K562 (cell line): ENCODE measurements at regions not wholly inside any gene's neighbourhood (a gene's known extent, or its start where the extent isn't known, plus 50 kb on each side); places are given as distances from the start of the nearest gene placed in this dataset.
A peak's percentile ranks its signal among the peaks of the same experiment; 100 is the strongest.

Experiments
- BHLHE40 ChIP-seq: IDR thresholded peaks from 2 replicates; pipeline ENCODE4 v1.6.1; 2011; ENCODE audit warnings: low read length, improper control_type of control experiment
- CSDE1 ChIP-seq, 2 experiments: fragments of 450-650 bp; IDR thresholded peaks; 2 replicates each; pipeline ENCODE4 v1.6.1; 2016; ENCODE audit warnings: mild to moderate bottlenecking in 1 of 2
- EGR1 ChIP-seq: fragments of 450-650 bp; conservative IDR thresholded peaks from 2 replicates; pipeline ENCODE4 v1.6.1; 2017; ENCODE audit warnings: mild to moderate bottlenecking
- FOSL1 ChIP-seq: fragments of 200-800 bp; sonication (Bioruptor generic); conservative IDR thresholded peaks from 2 replicates; pipeline ENCODE4 v1.6.1; 2016; ENCODE audit warnings: missing genetic modification characterization, missing compliant biosample characterization
- GATAD2A ChIP-seq: fragments of 450-650 bp; IDR thresholded peaks from 2 replicates; pipeline ENCODE4 v1.6.1; 2017
- NR2C2 ChIP-seq, 2 experiments: fragments of 200-800 bp in 1 of 2; sonication (Bioruptor generic) in 1 of 2; sonication (generic) in 1 of 2; formaldehyde crosslinking in 1 of 2; IDR thresholded peaks; 2 replicates each; pipeline versions ENCODE4 v1.6.1 to v1.8.0; 2016 to 2022; ENCODE audit warnings: mild to moderate bottlenecking in 1 of 2, missing compliant biosample characterization in 1 of 2, missing genetic modification characterization in 1 of 2, missing genetic modification reagents in 1 of 2
- PHB ChIP-seq: fragments of 250-450 bp; sonication (Bioruptor Pico); IDR thresholded peaks from 2 replicates; pipeline ENCODE4 v1.5.0; 2021
- POLR2AphosphoS2 ChIP-seq: IDR thresholded peaks from 2 replicates; pipeline ENCODE4 v1.6.1; 2012; ENCODE audit warnings: low read length, improper control_type of control experiment
- PRMT5 ChIP-seq: sonication (generic); formaldehyde crosslinking; IDR thresholded peaks from 2 replicates; pipeline ENCODE4 v1.5.0; 2020; ENCODE audit warnings: missing genetic modification reagents
- SMAD2 ChIP-seq: fragments of 150-350 bp; IDR thresholded peaks from 2 replicates; pipeline ENCODE4 v1.6.1; 2014; ENCODE audit warnings: low read depth, mild to moderate bottlenecking, low read length
- SMARCE1 ChIP-seq: fragments of 450-650 bp; IDR thresholded peaks from 2 replicates; pipeline ENCODE4 v1.7.1; 2016; ENCODE audit warnings: mild to moderate bottlenecking
- SPI1 ChIP-seq: IDR thresholded peaks from 2 replicates; pipeline ENCODE4 v1.6.1; 2011; ENCODE audit warnings: low read depth, low read length, control low read depth, borderline replicate concordance
- ZFPM2 ChIP-seq: fragments of 250-450 bp; sonication (Bioruptor Pico); IDR thresholded peaks from 2 replicates; pipeline ENCODE4 v1.5.1; 2022; ENCODE audit warnings: mild to moderate bottlenecking
- ZNF324 ChIP-seq: fragments of 250-450 bp; sonication (Bioruptor Pico); IDR thresholded peaks from 2 replicates; pipeline ENCODE4 v1.4.0; 2020; ENCODE audit warnings: mild to moderate bottlenecking
- TF ChIP-seq, protein P1 (sequence below), 2 experiments: fragments of 150-350 bp in 1 of 2; IDR thresholded peaks; 2 replicates each; pipeline ENCODE4 v1.6.1; 2012 to 2016; ENCODE audit warnings: low read depth in 2 of 2, low read length in 2 of 2, mild to moderate bottlenecking in 1 of 2, moderate library complexity in 1 of 2
- TF ChIP-seq, protein P2 (sequence below): sonication (generic); formaldehyde crosslinking; IDR thresholded peaks from 2 replicates; pipeline ENCODE4 v1.8.0; 2022; ENCODE audit warnings: mild to moderate bottlenecking, missing genetic modification reagents
- TF ChIP-seq, protein P3 (sequence below): fragments of 250-450 bp; sonication (Bioruptor Pico); IDR thresholded peaks from 2 replicates; pipeline ENCODE4 v1.8.0; 2022; ENCODE audit warnings: moderate library complexity, mild to moderate bottlenecking, inconsistent platforms
- TF ChIP-seq, protein P4 (sequence below), 2 experiments: fragments of 450-650 bp in 1 of 2; IDR thresholded peaks; 2 replicates each; pipeline ENCODE4 v1.6.1; 2011 to 2017; ENCODE audit warnings: low read depth in 2 of 2, antibody characterized with exemption in 1 of 2, borderline replicate concordance in 1 of 2, low read length in 1 of 2, mild to moderate bottlenecking in 1 of 2, mixed read lengths in 1 of 2; ENCODE audit not compliant: control insufficient read depth in 1 of 2

DNA sequence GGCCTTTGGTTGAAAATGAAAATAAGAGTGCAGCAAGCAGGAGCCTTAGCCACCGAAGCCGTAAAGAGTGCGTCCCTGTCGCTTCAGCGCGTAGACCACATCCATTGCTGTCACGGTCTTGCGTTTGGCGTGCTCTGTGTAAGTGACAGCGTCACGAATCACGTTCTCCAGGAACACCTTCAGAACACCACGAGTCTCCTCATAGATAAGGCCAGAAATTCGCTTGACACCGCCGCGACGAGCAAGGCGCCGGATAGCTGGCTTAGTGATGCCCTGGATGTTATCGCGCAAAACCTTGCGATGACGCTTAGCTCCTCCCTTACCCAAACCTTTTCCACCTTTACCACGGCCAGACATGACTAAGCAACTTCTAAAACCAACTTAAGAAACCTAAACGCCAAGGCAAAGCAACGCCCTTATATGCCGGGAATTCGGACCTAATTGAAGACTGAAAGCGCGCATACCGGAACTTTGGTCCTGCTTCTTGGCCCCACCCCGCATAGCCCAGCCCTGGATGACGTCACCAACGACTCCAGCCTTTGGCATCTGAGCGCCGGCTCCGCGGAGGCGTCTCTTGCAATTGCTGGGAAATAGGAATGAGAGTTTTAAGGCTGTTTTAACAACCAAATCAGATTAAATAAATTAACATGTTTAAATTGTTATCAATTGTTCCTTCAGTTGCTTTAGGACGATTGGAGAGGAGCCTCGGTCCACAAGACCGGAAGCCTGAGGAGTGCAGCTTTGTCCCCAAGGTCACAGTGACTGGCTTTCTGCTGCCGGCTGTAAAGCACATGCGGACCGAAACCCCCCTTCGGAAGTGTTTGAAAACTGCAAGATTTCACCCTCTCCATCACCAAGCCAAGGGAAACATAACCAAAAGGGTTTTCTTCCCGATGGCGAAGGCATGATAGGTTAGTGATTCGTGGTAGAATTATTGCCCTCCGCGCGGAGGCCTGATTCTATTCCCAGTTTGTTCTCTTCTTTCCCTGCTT is 79.6 kb upstream of the BTN3A2 start (continued):
- TF ChIP-seq, protein P1, sequence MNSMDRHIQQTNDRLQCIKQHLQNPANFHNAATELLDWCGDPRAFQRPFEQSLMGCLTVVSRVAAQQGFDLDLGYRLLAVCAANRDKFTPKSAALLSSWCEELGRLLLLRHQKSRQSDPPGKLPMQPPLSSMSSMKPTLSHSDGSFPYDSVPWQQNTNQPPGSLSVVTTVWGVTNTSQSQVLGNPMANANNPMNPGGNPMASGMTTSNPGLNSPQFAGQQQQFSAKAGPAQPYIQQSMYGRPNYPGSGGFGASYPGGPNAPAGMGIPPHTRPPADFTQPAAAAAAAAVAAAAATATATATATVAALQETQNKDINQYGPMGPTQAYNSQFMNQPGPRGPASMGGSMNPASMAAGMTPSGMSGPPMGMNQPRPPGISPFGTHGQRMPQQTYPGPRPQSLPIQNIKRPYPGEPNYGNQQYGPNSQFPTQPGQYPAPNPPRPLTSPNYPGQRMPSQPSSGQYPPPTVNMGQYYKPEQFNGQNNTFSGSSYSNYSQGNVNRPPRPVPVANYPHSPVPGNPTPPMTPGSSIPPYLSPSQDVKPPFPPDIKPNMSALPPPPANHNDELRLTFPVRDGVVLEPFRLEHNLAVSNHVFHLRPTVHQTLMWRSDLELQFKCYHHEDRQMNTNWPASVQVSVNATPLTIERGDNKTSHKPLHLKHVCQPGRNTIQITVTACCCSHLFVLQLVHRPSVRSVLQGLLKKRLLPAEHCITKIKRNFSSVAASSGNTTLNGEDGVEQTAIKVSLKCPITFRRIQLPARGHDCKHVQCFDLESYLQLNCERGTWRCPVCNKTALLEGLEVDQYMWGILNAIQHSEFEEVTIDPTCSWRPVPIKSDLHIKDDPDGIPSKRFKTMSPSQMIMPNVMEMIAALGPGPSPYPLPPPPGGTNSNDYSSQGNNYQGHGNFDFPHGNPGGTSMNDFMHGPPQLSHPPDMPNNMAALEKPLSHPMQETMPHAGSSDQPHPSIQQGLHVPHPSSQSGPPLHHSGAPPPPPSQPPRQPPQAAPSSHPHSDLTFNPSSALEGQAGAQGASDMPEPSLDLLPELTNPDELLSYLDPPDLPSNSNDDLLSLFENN (IDR thresholded peaks at IDR 0.05; ENCODE audit: low read depth in 2 of 2, low read length in 2 of 2), result peak in 1 of 2 experiments; percentile 85; a peak in 2 of 4 replicates
- TF ChIP-seq EGR1, result peak; percentile 77
- TF ChIP-seq PRMT5 (CRISPR knock-in tag), result no peak
- peak; percentile 70; the same call in 1 of the 2 replicates for TF ChIP-seq GATAD2A
- TF ChIP-seq CSDE1 (IDR thresholded peaks at IDR 0.05), result peak in 1 of 2 experiments; percentile 50; a peak in 1 of 4 replicates
- TF ChIP-seq FOSL1, result peak; percentile 91
- peak; percentile 40; the same call in 1 of the 2 replicates for TF ChIP-seq ZNF324 (CRISPR knock-in tag)
- TF ChIP-seq SPI1, result no peak
- TF ChIP-seq BHLHE40, result peak; percentile 97
- peak; percentile 65 for TF ChIP-seq NR2C2 (CRISPR knock-in tag; IDR thresholded peaks at IDR 0.05)
- TF ChIP-seq NR2C2 (tag; IDR thresholded peaks at IDR 0.05), result peak; percentile 84
- TF ChIP-seq, protein P2, sequence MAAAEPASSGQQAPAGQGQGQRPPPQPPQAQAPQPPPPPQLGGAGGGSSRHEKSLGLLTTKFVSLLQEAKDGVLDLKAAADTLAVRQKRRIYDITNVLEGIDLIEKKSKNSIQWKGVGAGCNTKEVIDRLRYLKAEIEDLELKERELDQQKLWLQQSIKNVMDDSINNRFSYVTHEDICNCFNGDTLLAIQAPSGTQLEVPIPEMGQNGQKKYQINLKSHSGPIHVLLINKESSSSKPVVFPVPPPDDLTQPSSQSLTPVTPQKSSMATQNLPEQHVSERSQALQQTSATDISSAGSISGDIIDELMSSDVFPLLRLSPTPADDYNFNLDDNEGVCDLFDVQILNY (CRISPR knock-in tag), result peak; percentile 75; the same call in 1 of the 2 replicates
- peak; percentile 97 for TF ChIP-seq POLR2AphosphoS2
- TF ChIP-seq, protein P3, sequence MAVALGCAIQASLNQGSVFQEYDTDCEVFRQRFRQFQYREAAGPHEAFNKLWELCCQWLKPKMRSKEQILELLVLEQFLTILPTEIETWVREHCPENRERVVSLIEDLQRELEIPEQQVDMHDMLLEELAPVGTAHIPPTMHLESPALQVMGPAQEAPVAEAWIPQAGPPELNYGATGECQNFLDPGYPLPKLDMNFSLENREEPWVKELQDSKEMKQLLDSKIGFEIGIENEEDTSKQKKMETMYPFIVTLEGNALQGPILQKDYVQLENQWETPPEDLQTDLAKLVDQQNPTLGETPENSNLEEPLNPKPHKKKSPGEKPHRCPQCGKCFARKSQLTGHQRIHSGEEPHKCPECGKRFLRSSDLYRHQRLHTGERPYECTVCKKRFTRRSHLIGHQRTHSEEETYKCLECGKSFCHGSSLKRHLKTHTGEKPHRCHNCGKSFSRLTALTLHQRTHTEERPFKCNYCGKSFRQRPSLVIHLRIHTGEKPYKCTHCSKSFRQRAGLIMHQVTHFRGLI (CRISPR knock-in tag), result peak; percentile 57; the same call in 1 of the 2 replicates
- TF ChIP-seq SMAD2, result no peak
- TF ChIP-seq PHB (CRISPR knock-in tag), result peak; percentile 89
- TF ChIP-seq, protein P4, sequence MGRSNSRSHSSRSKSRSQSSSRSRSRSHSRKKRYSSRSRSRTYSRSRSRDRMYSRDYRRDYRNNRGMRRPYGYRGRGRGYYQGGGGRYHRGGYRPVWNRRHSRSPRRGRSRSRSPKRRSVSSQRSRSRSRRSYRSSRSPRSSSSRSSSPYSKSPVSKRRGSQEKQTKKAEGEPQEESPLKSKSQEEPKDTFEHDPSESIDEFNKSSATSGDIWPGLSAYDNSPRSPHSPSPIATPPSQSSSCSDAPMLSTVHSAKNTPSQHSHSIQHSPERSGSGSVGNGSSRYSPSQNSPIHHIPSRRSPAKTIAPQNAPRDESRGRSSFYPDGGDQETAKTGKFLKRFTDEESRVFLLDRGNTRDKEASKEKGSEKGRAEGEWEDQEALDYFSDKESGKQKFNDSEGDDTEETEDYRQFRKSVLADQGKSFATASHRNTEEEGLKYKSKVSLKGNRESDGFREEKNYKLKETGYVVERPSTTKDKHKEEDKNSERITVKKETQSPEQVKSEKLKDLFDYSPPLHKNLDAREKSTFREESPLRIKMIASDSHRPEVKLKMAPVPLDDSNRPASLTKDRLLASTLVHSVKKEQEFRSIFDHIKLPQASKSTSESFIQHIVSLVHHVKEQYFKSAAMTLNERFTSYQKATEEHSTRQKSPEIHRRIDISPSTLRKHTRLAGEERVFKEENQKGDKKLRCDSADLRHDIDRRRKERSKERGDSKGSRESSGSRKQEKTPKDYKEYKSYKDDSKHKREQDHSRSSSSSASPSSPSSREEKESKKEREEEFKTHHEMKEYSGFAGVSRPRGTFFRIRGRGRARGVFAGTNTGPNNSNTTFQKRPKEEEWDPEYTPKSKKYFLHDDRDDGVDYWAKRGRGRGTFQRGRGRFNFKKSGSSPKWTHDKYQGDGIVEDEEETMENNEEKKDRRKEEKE (IDR thresholded peaks at IDR 0.05; ENCODE audit: borderline replicate concordance in 1 of 2, control insufficient read depth in 1 of 2, low read depth in 2 of 2, low read length in 1 of 2), result peak in 1 of 2 experiments; percentile 92; a peak in 2 of 4 replicates
- peak; percentile 78 for TF ChIP-seq SMARCE1
- peak; percentile 29; the same call in 1 of the 2 replicates for TF ChIP-seq ZFPM2 (CRISPR knock-in tag)
